WTC11 (cell line): ENCODE measurements at regions not wholly inside any gene's neighbourhood (a gene's known extent, or its start where the extent isn't known, plus 50 kb on each side); places are given as distances from the start of the nearest gene placed in this dataset.

Experiments used
- ATAC-seq: fragments of 200-7000 bp; cut with Tn5 transposase; 2 replicates; pipeline ENCODE4 v1.10.0; 2021; ENCODE audit warnings: mild to moderate bottlenecking, moderate library complexity
- CTCF ChIA-PET: fragments of 300-600 bp; sonication (Branson Sonifier 250); formaldehyde crosslinking; loops from one replicate; lab custom pipeline; 2021; ENCODE audit warnings: antibody characterized with exemption; lab: Charles Lee
- POLR2A ChIA-PET: fragments of 350-600 bp; sonication (Branson Sonifier 250); formaldehyde crosslinking; loops from one replicate; lab custom pipeline; 2021; ENCODE audit warnings: antibody characterized with exemption; lab: Charles Lee
- DNase-seq: peaks from one replicate; pipeline ENCODE4 v3.0.0; 2021; ENCODE audit warnings: low spot score
- H3K27ac Mint-ChIP-seq: 2 replicates; pipeline ENCODE4 v1.8.0; 2021; ENCODE audit warnings: mixed read lengths
- H3K27me3 Mint-ChIP-seq: 2 replicates; pipeline ENCODE4 v1.8.0; 2021; ENCODE audit warnings: low read depth, mild to moderate bottlenecking, moderate library complexity, mixed read lengths
- H3K36me3 Mint-ChIP-seq: 2 replicates; pipeline ENCODE4 v1.8.0; 2021; ENCODE audit warnings: mixed read lengths
- H3K4me1 Mint-ChIP-seq: 2 replicates; pipeline ENCODE4 v1.8.0; 2022; ENCODE audit warnings: mixed read lengths
- H3K4me3 Mint-ChIP-seq: 2 replicates; pipeline ENCODE4 v1.8.0; 2021; ENCODE audit warnings: mild to moderate bottlenecking, moderate library complexity, mixed read lengths
- H3K9me3 Mint-ChIP-seq: 2 replicates; pipeline ENCODE4 v1.8.0; 2021; ENCODE audit warnings: mixed read lengths
- ARID4B ChIP-seq: sonication (generic); formaldehyde crosslinking; IDR thresholded peaks from 2 replicates; pipeline ENCODE4 v1.8.0; 2023; ENCODE audit warnings: missing genetic modification reagents, mild to moderate bottlenecking, borderline replicate concordance
- ATF1 ChIP-seq: sonication (generic); formaldehyde crosslinking; IDR thresholded peaks from 2 replicates; pipeline ENCODE4 v1.8.1; 2023; ENCODE audit warnings: mild to moderate bottlenecking, moderate library complexity, missing genetic modification reagents
- CDX4 ChIP-seq: fragments of 250-450 bp; sonication (Bioruptor Pico); IDR thresholded peaks from 2 replicates; pipeline ENCODE4 v1.9.0; 2021; ENCODE audit warnings: moderate library complexity, mild to moderate bottlenecking, inconsistent platforms, borderline replicate concordance
- ELF4 ChIP-seq: sonication (generic); formaldehyde crosslinking; IDR thresholded peaks from 2 replicates; pipeline ENCODE4 v1.8.1; 2022; ENCODE audit warnings: low read depth, mild to moderate bottlenecking, moderate library complexity, missing genetic modification reagents
- FOXP1 ChIP-seq: sonication (generic); formaldehyde crosslinking; IDR thresholded peaks from 2 replicates; pipeline ENCODE4 v1.8.0; 2022; ENCODE audit warnings: missing genetic modification reagents, mild to moderate bottlenecking, moderate library complexity, borderline replicate concordance
- GABPB1 ChIP-seq: sonication (generic); formaldehyde crosslinking; IDR thresholded peaks from 2 replicates; pipeline ENCODE4 v1.8.1; 2023; ENCODE audit warnings: mild to moderate bottlenecking, missing genetic modification reagents
- GRHL2 ChIP-seq: fragments of 250-450 bp; sonication (Bioruptor Pico); IDR thresholded peaks from 2 replicates; pipeline ENCODE4 v1.8.0; 2022; ENCODE audit warnings: mild to moderate bottlenecking, moderate library complexity; ENCODE audit not compliant: insufficient replicate concordance, severe bottlenecking
- HMGA2 ChIP-seq: fragments of 250-450 bp; sonication (Bioruptor Pico); IDR thresholded peaks from 2 replicates; pipeline ENCODE4 v1.4.0; 2021; ENCODE audit warnings: mild to moderate bottlenecking, moderate library complexity
- JAZF1 ChIP-seq: fragments of 250-450 bp; sonication (Bioruptor Pico); IDR thresholded peaks from 2 replicates; pipeline ENCODE4 v1.9.0; 2021; ENCODE audit warnings: moderate library complexity, mild to moderate bottlenecking, inconsistent platforms
- KAT7 ChIP-seq: sonication (generic); formaldehyde crosslinking; IDR thresholded peaks from 2 replicates; pipeline ENCODE4 v1.8.1; 2023; ENCODE audit warnings: missing genetic modification reagents, mild to moderate bottlenecking, borderline replicate concordance
- MYBL2 ChIP-seq: sonication (generic); formaldehyde crosslinking; IDR thresholded peaks from 2 replicates; pipeline ENCODE4 v1.8.1; 2023; ENCODE audit warnings: mild to moderate bottlenecking, moderate library complexity, missing genetic modification reagents
- RORB ChIP-seq: fragments of 250-450 bp; sonication (Bioruptor Pico); IDR thresholded peaks from 2 replicates; pipeline ENCODE4 v1.9.0; 2021; ENCODE audit warnings: mild to moderate bottlenecking
- SP1 ChIP-seq: sonication (generic); formaldehyde crosslinking; conservative IDR thresholded peaks from 2 replicates; pipeline ENCODE4 v1.8.1; 2022; ENCODE audit warnings: missing genetic modification reagents
- TCF7 ChIP-seq: sonication (generic); formaldehyde crosslinking; IDR thresholded peaks from 2 replicates; pipeline ENCODE4 v1.8.0; 2022; ENCODE audit warnings: mild to moderate bottlenecking, low read depth, missing genetic modification reagents, moderate library complexity
- TEAD1 ChIP-seq: sonication (generic); formaldehyde crosslinking; IDR thresholded peaks from 2 replicates; pipeline ENCODE4 v1.8.0; 2022; ENCODE audit warnings: mild to moderate bottlenecking, missing genetic modification reagents
- TEAD4 ChIP-seq: sonication (generic); formaldehyde crosslinking; IDR thresholded peaks from 2 replicates; pipeline ENCODE4 v1.8.0; 2022; ENCODE audit warnings: mild to moderate bottlenecking, missing genetic modification reagents
- ZBTB21 ChIP-seq: sonication (generic); formaldehyde crosslinking; IDR thresholded peaks from 2 replicates; pipeline ENCODE4 v1.8.1; 2023; ENCODE audit warnings: mild to moderate bottlenecking, missing genetic modification reagents, borderline replicate concordance
- ZNF121 ChIP-seq: sonication (generic); formaldehyde crosslinking; IDR thresholded peaks from 2 replicates; pipeline ENCODE4 v1.8.0; 2023; ENCODE audit warnings: missing genetic modification reagents
- ZNF219 ChIP-seq: sonication (generic); formaldehyde crosslinking; IDR thresholded peaks from 2 replicates; pipeline ENCODE4 v1.8.0; 2023; ENCODE audit warnings: missing genetic modification reagents, mild to moderate bottlenecking, borderline replicate concordance
- ZNF317 ChIP-seq: sonication (generic); formaldehyde crosslinking; IDR thresholded peaks from 2 replicates; pipeline ENCODE4 v1.8.1; 2023; ENCODE audit warnings: low read depth, mild to moderate bottlenecking, moderate library complexity, missing genetic modification reagents, borderline replicate concordance
- ZNF396 ChIP-seq: fragments of 250-450 bp; sonication (Bioruptor Pico); IDR thresholded peaks from 2 replicates; pipeline ENCODE4 v1.8.0; 2021; ENCODE audit warnings: mild to moderate bottlenecking, moderate library complexity, borderline replicate concordance
- TF ChIP-seq, protein P1 (sequence below): sonication (generic); formaldehyde crosslinking; IDR thresholded peaks from 2 replicates; pipeline ENCODE4 v1.8.0; 2022; ENCODE audit warnings: mild to moderate bottlenecking, missing genetic modification reagents

GRCh38 chr2:143953451-143954030 lies 566.4 kb downstream of the ZEB2 start:
- no peak overlapping the region for H3K4me3 Mint-ChIP-seq
- no peak for TF ChIP-seq ZNF317 (CRISPR knock-in tag)
- TF ChIP-seq, protein P1, sequence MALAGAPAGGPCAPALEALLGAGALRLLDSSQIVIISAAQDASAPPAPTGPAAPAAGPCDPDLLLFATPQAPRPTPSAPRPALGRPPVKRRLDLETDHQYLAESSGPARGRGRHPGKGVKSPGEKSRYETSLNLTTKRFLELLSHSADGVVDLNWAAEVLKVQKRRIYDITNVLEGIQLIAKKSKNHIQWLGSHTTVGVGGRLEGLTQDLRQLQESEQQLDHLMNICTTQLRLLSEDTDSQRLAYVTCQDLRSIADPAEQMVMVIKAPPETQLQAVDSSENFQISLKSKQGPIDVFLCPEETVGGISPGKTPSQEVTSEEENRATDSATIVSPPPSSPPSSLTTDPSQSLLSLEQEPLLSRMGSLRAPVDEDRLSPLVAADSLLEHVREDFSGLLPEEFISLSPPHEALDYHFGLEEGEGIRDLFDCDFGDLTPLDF (CRISPR knock-in tag): no peak
- no peak for TF ChIP-seq SP1 (CRISPR knock-in tag)
- no peak for TF ChIP-seq KAT7
- TF ChIP-seq, all 79 proteins: peak for 0
- Mint-ChIP-seq H3K36me3 (no peaks in the 10 kb centered on the region), H3K27me3 (no peaks in the 10 kb centered on the region), H3K27ac (peak overlapping the region; percentile 76), H3K4me1 (peaks cover 15% of the 10 kb centered on the region), H3K9me3 (no peaks in the 10 kb centered on the region)
- CTCF ChIA-PET: interaction anchor here (1.0 kb wide), 1 partner anchor 496 kb away, joined by 3 read pairs; no protein-coding TSS in a partner anchor
- POLR2A ChIA-PET: no interaction called here
- ATAC-seq: no peak
- DNase-seq: no peak

DNA sequence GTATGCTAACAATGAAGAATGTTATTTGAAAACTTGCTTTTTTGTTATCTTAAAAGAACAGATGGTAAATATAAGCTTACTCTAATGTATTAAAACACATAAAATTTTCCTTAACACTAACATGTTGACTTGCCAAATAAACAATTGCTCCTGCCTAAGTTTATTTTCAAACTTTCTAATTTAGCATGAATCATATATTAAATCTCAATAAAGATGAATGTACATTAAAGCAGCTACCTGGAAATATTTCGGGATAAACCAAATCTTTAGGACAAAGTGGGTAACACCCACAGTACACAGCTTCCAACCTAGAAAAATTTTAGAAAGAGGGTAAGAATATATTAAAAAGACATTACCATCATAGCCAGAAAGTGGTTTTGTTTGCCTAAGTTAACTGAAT lies 567.4 kb downstream of the ZEB2 start:
- TF ChIP-seq ZNF121 (no peak), TEAD4 (CRISPR knock-in tag) (no peak)
- Mint-ChIP-seq H3K4me1 (peaks cover 19% of the 10 kb centered on the region), H3K27me3 (no peaks in the 10 kb centered on the region), H3K27ac (no peak overlapping the region), H3K9me3 (no peaks in the 10 kb centered on the region), H3K4me3 (no peak overlapping the region), H3K36me3 (no peaks in the 10 kb centered on the region)
- no peak for ATAC-seq
- CTCF ChIA-PET: interaction anchor here (1.0 kb wide), 1 partner anchor 497 kb away, joined by 3 read pairs; no protein-coding TSS in a partner anchor
- DNase-seq: no peak
- POLR2A ChIA-PET: no interaction called here

DNA sequence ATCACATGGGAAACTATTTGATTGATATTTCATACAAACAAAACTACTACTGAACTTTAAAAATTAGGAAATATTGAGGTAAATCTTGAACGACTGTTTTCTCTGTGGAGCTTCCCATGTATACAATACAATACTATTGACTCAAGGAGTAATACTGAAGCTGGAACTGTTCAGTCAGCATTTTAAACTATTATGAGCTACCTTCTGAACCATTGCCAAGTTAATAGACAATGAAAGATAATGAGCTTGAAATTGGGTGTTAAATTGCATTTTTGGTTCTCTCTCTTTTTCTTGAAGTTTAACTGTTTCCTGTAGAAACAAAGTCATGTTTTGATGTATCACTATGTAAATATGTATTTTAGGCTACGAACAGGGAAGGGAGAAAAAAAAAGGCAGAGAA lies 569.2 kb downstream of the ZEB2 start:
- Mint-ChIP-seq H3K27me3 (no peaks in the 10 kb centered on the region), H3K4me3 (no peak overlapping the region), H3K36me3 (no peaks in the 10 kb centered on the region), H3K9me3 (no peaks in the 10 kb centered on the region)
- CTCF ChIA-PET: no interaction called here
- TF ChIP-seq RORB: no peak
- TF ChIP-seq ATF1: no peak
- TF ChIP-seq GRHL2: no peak
- no peak for TF ChIP-seq ZNF219 (CRISPR knock-in tag)
- TF ChIP-seq HMGA2: no peak
- no peak for TF ChIP-seq ZBTB21 (CRISPR knock-in tag)
- no peak for TF ChIP-seq ELF4 (CRISPR knock-in tag)
- TF ChIP-seq MYBL2 (CRISPR knock-in tag): no peak
- no peak for TF ChIP-seq FOXP1 (CRISPR knock-in tag)
- no peak for TF ChIP-seq TEAD1 (CRISPR knock-in tag)
- no peak for TF ChIP-seq JAZF1 (CRISPR knock-in tag)
- no peak for TF ChIP-seq CDX4
- TF ChIP-seq TCF7: no peak
- TF ChIP-seq GABPB1 (CRISPR knock-in tag): no peak
- no peak for TF ChIP-seq KAT7
- no peak for TF ChIP-seq ARID4B (CRISPR knock-in tag)
- TF ChIP-seq ZNF396 (CRISPR knock-in tag): no peak
- TF ChIP-seq, all 79 proteins: peak for 0
- H3K27ac Mint-ChIP-seq: no peak overlapping the region
- peaks cover 24% of the 10 kb centered on the region for H3K4me1 Mint-ChIP-seq
- ATAC-seq (no peak), DNase-seq (no peak)
- POLR2A ChIA-PET: no interaction called here
